Astrocyte (in vitro differentiated cells and primary cell): ENCODE measurements at regions not wholly inside any gene's neighbourhood (a gene's known extent, or its start where the extent isn't known, plus 50 kb on each side); places are given as distances from the start of the nearest gene placed in this dataset.
"Not testable (repeated sequence)": the region's sequence is repeated elsewhere in the genome, so short reads cannot be mapped to it uniquely, and the experiment has no call there.

ENCODE experiments used
- DNase-seq: peaks from one replicate; pipeline ENCODE4 v3.0.0-alpha.2; 2010; ENCODE audit warnings: low read depth
- FAIRE-seq: peaks from 2 replicates; lab custom pipeline; 2011; peaks lifted over from hg19 to GRCh38; lab: Jason Lieb, UNC
- H2AFZ ChIP-seq: 2 replicates; pipeline ENCODE4 v1.6.0; 2012; ENCODE audit warnings: low read depth, low read length, inconsistent platforms
- H3K27ac ChIP-seq: 2 replicates; pipeline ENCODE4 v1.5.1; 2011; ENCODE audit warnings: low read depth, low read length, inconsistent platforms
- H3K27me3 ChIP-seq: 2 replicates; pipeline ENCODE4 v1.6.0; 2011; ENCODE audit warnings: low read length, inconsistent platforms; ENCODE audit not compliant: insufficient read depth
- H3K36me3 ChIP-seq: 2 replicates; pipeline ENCODE4 v1.5.1; 2011; ENCODE audit warnings: low read length, inconsistent platforms; ENCODE audit not compliant: insufficient read depth
- H3K4me1 ChIP-seq: 2 replicates; pipeline ENCODE4 v1.5.1; 2011; ENCODE audit warnings: low read length, inconsistent platforms; ENCODE audit not compliant: insufficient read depth
- H3K4me2 ChIP-seq: 2 replicates; pipeline ENCODE4 v1.6.0; 2012; ENCODE audit warnings: low read length, inconsistent platforms
- H3K4me3 ChIP-seq: 2 replicates; pipeline ENCODE4 v1.5.1; 2011; ENCODE audit warnings: low read depth, mild to moderate bottlenecking, low read length, inconsistent platforms; ENCODE audit not compliant: insufficient read depth
- H3K79me2 ChIP-seq: 2 replicates; pipeline ENCODE4 v1.6.0; 2012; ENCODE audit warnings: mild to moderate bottlenecking, low read length, inconsistent platforms; ENCODE audit not compliant: insufficient read depth
- H3K9ac ChIP-seq: 2 replicates; pipeline ENCODE4 v1.6.0; 2012; ENCODE audit warnings: mild to moderate bottlenecking, low read length, inconsistent platforms
- H3K9me3 ChIP-seq: 2 replicates; pipeline ENCODE4 v1.5.1; 2012; ENCODE audit warnings: low read depth, mild to moderate bottlenecking, low read length, inconsistent platforms; ENCODE audit not compliant: insufficient read depth
- H4K20me1 ChIP-seq: 2 replicates; pipeline ENCODE4 v1.6.0; 2012; ENCODE audit warnings: low read length, inconsistent platforms; ENCODE audit not compliant: insufficient read depth
- H3K27ac Mint-ChIP-seq: one replicate; pipeline ENCODE4 v1.8.0; 2021; ENCODE audit warnings: mild to moderate bottlenecking, mixed read lengths; ENCODE audit not compliant: unreplicated experiment
- H3K27me3 Mint-ChIP-seq: one replicate; pipeline ENCODE4 v1.8.0; 2021; ENCODE audit warnings: low read depth, mixed read lengths; ENCODE audit not compliant: unreplicated experiment
- H3K36me3 Mint-ChIP-seq: one replicate; pipeline ENCODE4 v1.8.0; 2021; ENCODE audit warnings: low read depth, mixed read lengths; ENCODE audit not compliant: unreplicated experiment
- H3K4me1 Mint-ChIP-seq: one replicate; pipeline ENCODE4 v1.8.0; 2021; ENCODE audit warnings: low read depth, mixed read lengths; ENCODE audit not compliant: unreplicated experiment
- H3K4me3 Mint-ChIP-seq: one replicate; pipeline ENCODE4 v1.8.0; 2021; ENCODE audit warnings: mild to moderate bottlenecking, moderate library complexity, mixed read lengths; ENCODE audit not compliant: unreplicated experiment
- H3K9me3 Mint-ChIP-seq: one replicate; pipeline ENCODE4 v1.8.0; 2021; ENCODE audit warnings: mild to moderate bottlenecking, mixed read lengths; ENCODE audit not compliant: unreplicated experiment
- CTCF ChIP-seq: IDR thresholded peaks from 2 replicates; pipeline ENCODE4 v1.5.1; 2011; ENCODE audit warnings: low read depth, mild to moderate bottlenecking, inconsistent platforms, low read length, moderate library complexity; ENCODE audit not compliant: insufficient read depth
- EZH2 ChIP-seq: IDR thresholded peaks from 2 replicates; pipeline ENCODE4 v1.6.1; 2012; ENCODE audit warnings: mild to moderate bottlenecking, low read length, inconsistent platforms; ENCODE audit not compliant: insufficient read depth

- H3K4me1 ChIP-seq = no peaks in the 10 kb centered on the region
- FAIRE-seq = no peak
- peaks cover 1% of the 10 kb centered on the region for H3K9me3 Mint-ChIP-seq
- H3K27me3 ChIP-seq = no peaks in the 10 kb centered on the region
- H3K9ac ChIP-seq = no peak overlapping the region
- DNase-seq = no peak
- H3K4me3 ChIP-seq = no peak overlapping the region
- no peaks in the 10 kb centered on the region for H3K36me3 Mint-ChIP-seq
- H3K4me2 ChIP-seq = no peak overlapping the region
- no peaks in the 10 kb centered on the region for H4K20me1 ChIP-seq
- H3K4me3 Mint-ChIP-seq = no peak overlapping the region
- H3K27me3 Mint-ChIP-seq = no peaks in the 10 kb centered on the region
- H3K79me2 ChIP-seq = no peaks in the 10 kb centered on the region
- H3K27ac Mint-ChIP-seq = no peak overlapping the region
- H2AFZ ChIP-seq = no peak overlapping the region
- TF ChIP-seq CTCF = no peak
- no peak for TF ChIP-seq EZH2
- H3K4me1 Mint-ChIP-seq = no peaks in the 10 kb centered on the region
- H3K27ac ChIP-seq = no peak overlapping the region
- no peaks in the 10 kb centered on the region for H3K9me3 ChIP-seq
- no peaks in the 10 kb centered on the region for H3K36me3 ChIP-seq
Measured at GRCh38 chr6:92259171-92259570, 1160.2 kb downstream of the EPHA7 start.

- Histone ChIP-seq H3K4me3 (no peak overlapping the region), H3K9me3 (no peaks in the 10 kb centered on the region), H3K27me3 (no peaks in the 10 kb centered on the region), H3K9ac (no peak overlapping the region), H3K4me1 (no peaks in the 10 kb centered on the region), H2AFZ (no peak overlapping the region), H3K36me3 (no peaks in the 10 kb centered on the region), H3K27ac (no peak overlapping the region), H3K79me2 (no peaks in the 10 kb centered on the region), H3K4me2 (no peak overlapping the region), H4K20me1 (no peaks in the 10 kb centered on the region)
- no peak for DNase-seq
- H3K36me3 Mint-ChIP-seq = no peaks in the 10 kb centered on the region
- no peak overlapping the region for H3K27ac Mint-ChIP-seq
- no peak overlapping the region for H3K4me3 Mint-ChIP-seq
- FAIRE-seq = no peak
- H3K9me3 Mint-ChIP-seq = no peaks in the 10 kb centered on the region
- no peaks in the 10 kb centered on the region for H3K4me1 Mint-ChIP-seq
- no peak for TF ChIP-seq EZH2
- TF ChIP-seq CTCF = no peak
- no peaks in the 10 kb centered on the region for H3K27me3 Mint-ChIP-seq
Measured at GRCh38 chr6:92243315-92243714, 1176.0 kb downstream of the EPHA7 start.

GRCh38 chr6:92231171-92231701 lies 1188.1 kb downstream of the EPHA7 start:
- DNase-seq = no peak
- H3K9me3 ChIP-seq = no peaks in the 10 kb centered on the region
- H3K4me1 ChIP-seq = no peaks in the 10 kb centered on the region
- Mint-ChIP-seq H3K4me1 (no peaks in the 10 kb centered on the region), H3K9me3 (peaks cover 1% of the 10 kb centered on the region), H3K4me3 (no peak overlapping the region), H3K36me3 (no peaks in the 10 kb centered on the region), H3K27me3 (no peaks in the 10 kb centered on the region), H3K27ac (no peak overlapping the region)
- no peak overlapping the region for H3K4me3 ChIP-seq
- no peaks in the 10 kb centered on the region for H3K36me3 ChIP-seq
- H4K20me1 ChIP-seq = no peaks in the 10 kb centered on the region
- TF ChIP-seq EZH2 = no peak
- no peak for TF ChIP-seq CTCF
- no peaks in the 10 kb centered on the region for H3K79me2 ChIP-seq
- no peaks in the 10 kb centered on the region for H3K27me3 ChIP-seq
- FAIRE-seq = no peak
- no peak overlapping the region for H3K9ac ChIP-seq
- H3K27ac ChIP-seq = no peak overlapping the region
- no peak overlapping the region for H3K4me2 ChIP-seq
- H2AFZ ChIP-seq = no peak overlapping the region

GRCh38 chr6:92219987-92220386 lies 1199.4 kb downstream of the EPHA7 start:
- H3K9ac ChIP-seq, H3K4me3 Mint-ChIP-seq, H3K27me3 ChIP-seq, H3K4me2 ChIP-seq, H3K9me3 Mint-ChIP-seq, H3K9me3 ChIP-seq, H3K27ac ChIP-seq, H3K27ac Mint-ChIP-seq, FAIRE-seq, H2AFZ ChIP-seq, H3K4me3 ChIP-seq, DNase-seq, H3K36me3 ChIP-seq, H4K20me1 ChIP-seq, H3K27me3 Mint-ChIP-seq, H3K36me3 Mint-ChIP-seq, H3K4me1 Mint-ChIP-seq, H3K79me2 ChIP-seq, H3K4me1 ChIP-seq: not testable (repeated sequence)
